ENCODE measurements at regions not wholly inside any gene's neighbourhood (a gene's known extent, or its start where the extent isn't known, plus 50 kb on each side); places are given as distances from the start of the nearest gene placed in this dataset.

- Mint-ChIP-seq H3K4me3 (ENCODE audit: unreplicated experiment) (no peak overlapping the region), H3K36me3 (ENCODE audit: insufficient read depth, unreplicated experiment) (peaks cover 6% of the 10 kb centered on the region), H3K4me1 (ENCODE audit: insufficient read depth, unreplicated experiment) (peaks cover 6% of the 10 kb centered on the region), H3K27me3 (ENCODE audit: insufficient read depth, unreplicated experiment) (no peaks in the 10 kb centered on the region), H3K9me3 (ENCODE audit: unreplicated experiment) (no peaks in the 10 kb centered on the region), H3K27ac (ENCODE audit: low read depth, unreplicated experiment) (no peak overlapping the region)
- ChIA-PET POLR2A (no interaction called here), CTCF (interaction anchor here (1.3 kb wide), 1 partner anchor 13 kb away, joined by 4 read pairs; no protein-coding TSS in a partner anchor)
- intact Hi-C loops (cut with micrococcal nuclease), result no loop called here
- TF ChIP-seq, protein P1, sequence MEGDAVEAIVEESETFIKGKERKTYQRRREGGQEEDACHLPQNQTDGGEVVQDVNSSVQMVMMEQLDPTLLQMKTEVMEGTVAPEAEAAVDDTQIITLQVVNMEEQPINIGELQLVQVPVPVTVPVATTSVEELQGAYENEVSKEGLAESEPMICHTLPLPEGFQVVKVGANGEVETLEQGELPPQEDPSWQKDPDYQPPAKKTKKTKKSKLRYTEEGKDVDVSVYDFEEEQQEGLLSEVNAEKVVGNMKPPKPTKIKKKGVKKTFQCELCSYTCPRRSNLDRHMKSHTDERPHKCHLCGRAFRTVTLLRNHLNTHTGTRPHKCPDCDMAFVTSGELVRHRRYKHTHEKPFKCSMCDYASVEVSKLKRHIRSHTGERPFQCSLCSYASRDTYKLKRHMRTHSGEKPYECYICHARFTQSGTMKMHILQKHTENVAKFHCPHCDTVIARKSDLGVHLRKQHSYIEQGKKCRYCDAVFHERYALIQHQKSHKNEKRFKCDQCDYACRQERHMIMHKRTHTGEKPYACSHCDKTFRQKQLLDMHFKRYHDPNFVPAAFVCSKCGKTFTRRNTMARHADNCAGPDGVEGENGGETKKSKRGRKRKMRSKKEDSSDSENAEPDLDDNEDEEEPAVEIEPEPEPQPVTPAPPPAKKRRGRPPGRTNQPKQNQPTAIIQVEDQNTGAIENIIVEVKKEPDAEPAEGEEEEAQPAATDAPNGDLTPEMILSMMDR (IDR thresholded peaks at IDR 0.05; ENCODE audit: unreplicated experiment), result no peak
- BruUV-seq (replicated peaks), result no TSS peak
- no peak for DNase-seq (ENCODE audit: unreplicated experiment)
These were observed 437.0 kb downstream of the KLF12 start for GRCh38 chr13:73697166-73697565.

DNA sequence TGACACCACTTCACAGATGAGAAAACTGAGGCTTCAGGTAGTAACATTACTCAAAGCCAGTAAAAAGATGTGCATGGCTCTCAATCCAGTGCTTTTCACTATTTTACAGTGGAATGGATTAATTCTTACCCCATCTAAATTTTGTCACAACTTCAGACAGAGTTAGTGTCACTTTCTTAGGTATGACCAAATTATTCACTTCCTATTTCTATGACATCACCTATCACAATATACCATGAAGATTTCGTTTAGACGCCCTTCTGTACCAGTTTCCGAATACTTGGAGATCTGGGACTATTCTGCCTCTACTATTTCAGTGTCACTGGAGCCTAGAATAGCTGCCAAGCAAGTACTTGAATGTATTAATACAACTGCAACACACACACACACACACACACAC, 437.5 kb downstream of the KLF12 start:
- TF ChIP-seq, protein P1 (IDR thresholded peaks at IDR 0.05; ENCODE audit: unreplicated experiment), result no peak
- Mint-ChIP-seq H3K9me3 (ENCODE audit: unreplicated experiment) (no peaks in the 10 kb centered on the region), H3K36me3 (ENCODE audit: insufficient read depth, unreplicated experiment) (peaks cover 6% of the 10 kb centered on the region), H3K4me3 (ENCODE audit: unreplicated experiment) (no peak overlapping the region), H3K27ac (ENCODE audit: low read depth, unreplicated experiment) (no peak overlapping the region), H3K4me1 (ENCODE audit: insufficient read depth, unreplicated experiment) (peaks cover 6% of the 10 kb centered on the region), H3K27me3 (ENCODE audit: insufficient read depth, unreplicated experiment) (no peaks in the 10 kb centered on the region)
- ChIA-PET CTCF (interaction anchor here (0.7 kb wide), 1 partner anchor 258 kb away, joined by 3 read pairs; no protein-coding TSS in a partner anchor), POLR2A (interaction anchor here (0.6 kb wide), 1 partner anchor 20 kb away, joined by 3 read pairs; no protein-coding TSS in a partner anchor)
- intact Hi-C loops (cut with micrococcal nuclease), result no loop called here
- BruUV-seq (replicated peaks), result no TSS peak
- no peak for DNase-seq (ENCODE audit: unreplicated experiment)

DNA sequence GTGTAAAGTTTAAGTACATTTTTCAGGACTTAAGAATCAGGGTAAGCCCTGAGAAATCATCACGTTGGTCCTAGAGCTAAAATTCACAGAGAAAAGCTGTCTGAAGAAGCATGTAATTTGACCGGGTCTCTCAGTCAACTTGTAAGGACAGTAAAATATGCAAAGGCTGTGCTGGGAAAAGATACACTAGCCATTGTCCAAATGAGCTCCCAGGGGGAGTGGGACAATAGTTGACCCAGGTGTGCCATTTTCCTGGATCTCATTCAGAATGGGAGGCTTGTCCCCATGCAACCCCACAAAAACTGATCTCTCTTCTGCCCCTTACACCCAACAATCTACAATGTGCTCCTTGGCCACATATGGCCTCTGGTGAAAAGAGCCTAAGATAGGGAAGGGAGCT, 437.9 kb downstream of the KLF12 start:
- no peaks in the 10 kb centered on the region for H3K9me3 Mint-ChIP-seq (ENCODE audit: unreplicated experiment)
- H3K27me3 Mint-ChIP-seq (ENCODE audit: insufficient read depth, unreplicated experiment), result no peaks in the 10 kb centered on the region
- no peak for DNase-seq (ENCODE audit: unreplicated experiment)
- intact Hi-C loops (cut with micrococcal nuclease), result no loop called here
- CTCF ChIA-PET, result interaction anchor here (0.7 kb wide), 1 partner anchor 257 kb away, joined by 3 read pairs; no protein-coding TSS in a partner anchor
- H3K4me1 Mint-ChIP-seq (ENCODE audit: insufficient read depth, unreplicated experiment), result peaks cover 6% of the 10 kb centered on the region
- TF ChIP-seq, protein P1 (IDR thresholded peaks at IDR 0.05; ENCODE audit: unreplicated experiment), result no peak
- H3K36me3 Mint-ChIP-seq (ENCODE audit: insufficient read depth, unreplicated experiment), result peaks cover 6% of the 10 kb centered on the region
- no peak overlapping the region for H3K4me3 Mint-ChIP-seq (ENCODE audit: unreplicated experiment)
- BruUV-seq (replicated peaks), result no TSS peak
- no peak overlapping the region for H3K27ac Mint-ChIP-seq (ENCODE audit: low read depth, unreplicated experiment)
- POLR2A ChIA-PET, result interaction anchor here (0.6 kb wide), 1 partner anchor 19 kb away, joined by 3 read pairs; no protein-coding TSS in a partner anchor

GRCh38 chr13:73695325-73695724, 438.9 kb downstream of the KLF12 start:
- peaks cover 6% of the 10 kb centered on the region for H3K4me1 Mint-ChIP-seq (ENCODE audit: insufficient read depth, unreplicated experiment)
- no peaks in the 10 kb centered on the region for H3K27me3 Mint-ChIP-seq (ENCODE audit: insufficient read depth, unreplicated experiment)
- BruUV-seq (replicated peaks), result no TSS peak
- H3K36me3 Mint-ChIP-seq (ENCODE audit: insufficient read depth, unreplicated experiment), result peaks cover 6% of the 10 kb centered on the region
- no peak for DNase-seq (ENCODE audit: unreplicated experiment)
- intact Hi-C loops (cut with micrococcal nuclease), result no loop called here
- H3K4me3 Mint-ChIP-seq (ENCODE audit: unreplicated experiment), result no peak overlapping the region
- H3K9me3 Mint-ChIP-seq (ENCODE audit: unreplicated experiment), result no peaks in the 10 kb centered on the region
- ChIA-PET CTCF (interaction anchor here (0.8 to 1.0 kb wide), 2 partner anchors 86 to 150 kb away, joined by 3 read pairs; no protein-coding TSS in a partner anchor), POLR2A (no interaction called here)
- TF ChIP-seq, protein P1 (IDR thresholded peaks at IDR 0.05; ENCODE audit: unreplicated experiment), result no peak
- no peak overlapping the region for H3K27ac Mint-ChIP-seq (ENCODE audit: low read depth, unreplicated experiment)
